ENCODE measurements at regions not wholly inside any gene's neighbourhood (a gene's known extent, or its start where the extent isn't known, plus 50 kb on each side); places are given as distances from the start of the nearest gene placed in this dataset.
"Not testable (repeated sequence)": the region's sequence is repeated elsewhere in the genome, so short reads cannot be mapped to it uniquely, and the experiment has no call there.

DNA sequence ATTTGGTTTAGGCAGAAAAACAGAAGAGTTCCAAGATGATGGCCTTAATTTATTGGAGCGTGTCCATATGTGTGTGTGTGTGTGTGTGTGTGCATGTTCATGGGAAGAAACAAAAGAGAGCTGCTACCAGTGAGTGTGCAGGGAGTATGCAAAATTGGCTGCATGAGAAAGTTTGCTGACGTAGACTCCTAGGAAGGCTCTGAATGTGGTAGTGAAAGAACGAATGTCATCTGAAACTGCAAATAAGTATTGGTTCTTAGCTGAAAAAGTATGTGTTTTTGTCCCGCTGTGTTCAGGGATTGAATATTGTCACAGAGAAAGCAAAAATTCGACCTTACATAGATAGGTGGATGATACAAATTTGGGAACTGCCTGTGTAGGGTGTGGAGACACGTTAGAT lies 542.6 kb upstream of the COX7C start:
- DNase-seq: no peak

DNA sequence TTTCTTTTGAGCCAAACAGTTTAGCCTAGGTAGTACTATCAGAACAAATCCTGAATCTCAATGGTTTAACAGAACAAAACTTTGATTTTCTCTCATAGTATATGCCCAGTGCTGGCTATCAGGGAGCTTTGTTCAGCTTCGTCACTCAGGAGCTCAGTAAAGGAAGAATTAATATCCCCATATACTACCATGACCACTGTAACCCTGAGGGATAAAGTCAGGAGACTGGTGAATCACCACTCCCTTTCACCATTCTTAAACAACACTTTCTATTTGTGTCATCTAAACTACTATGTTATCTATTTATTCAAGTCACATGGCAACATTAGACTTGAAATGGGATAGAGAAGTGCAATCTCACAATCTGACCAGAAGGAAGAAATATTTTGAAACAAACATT lies 522.6 kb upstream of the COX7C start:
- DNase-seq: no peak

DNA sequence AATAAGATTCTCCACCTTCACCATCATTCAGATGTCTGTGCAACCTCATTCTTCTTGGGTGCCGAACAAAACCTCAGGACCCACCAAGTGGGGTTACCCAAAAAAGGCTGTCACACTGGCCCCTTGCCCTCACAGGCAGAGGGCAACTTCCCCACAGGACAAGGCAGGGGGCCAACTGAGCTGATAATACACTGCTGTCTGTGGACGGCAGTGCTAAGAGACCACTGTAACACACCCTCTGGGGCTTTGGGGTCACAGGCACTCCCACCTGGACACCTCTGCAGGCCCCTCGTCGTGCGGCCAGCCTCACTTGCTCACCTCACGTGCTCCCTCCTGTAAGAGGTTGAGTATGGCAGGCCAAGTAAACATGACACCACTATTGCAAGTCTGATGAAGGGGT lies 515.8 kb upstream of the COX7C start:
- no peak for DNase-seq

DNA sequence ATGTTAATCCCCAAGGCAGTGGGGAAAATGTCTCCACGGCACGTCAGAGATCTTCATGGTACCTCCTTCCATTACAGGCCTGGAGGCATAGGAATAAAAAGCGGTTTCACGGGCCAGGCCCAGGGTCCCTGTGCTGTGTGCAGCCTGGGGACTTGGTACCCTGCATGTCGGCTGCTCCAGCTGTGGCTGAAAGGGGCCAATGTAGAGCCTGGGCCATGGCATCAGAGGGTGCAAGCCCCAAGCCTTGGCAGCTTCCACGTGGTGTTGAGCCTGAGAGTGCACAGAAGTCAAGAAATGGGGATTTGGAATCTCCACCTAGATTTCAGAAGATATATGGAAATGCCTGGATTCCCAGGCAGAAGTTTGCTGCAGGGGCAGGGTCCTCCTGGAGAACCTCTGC lies 508.9 kb upstream of the COX7C start:
- no peak for DNase-seq

DNA sequence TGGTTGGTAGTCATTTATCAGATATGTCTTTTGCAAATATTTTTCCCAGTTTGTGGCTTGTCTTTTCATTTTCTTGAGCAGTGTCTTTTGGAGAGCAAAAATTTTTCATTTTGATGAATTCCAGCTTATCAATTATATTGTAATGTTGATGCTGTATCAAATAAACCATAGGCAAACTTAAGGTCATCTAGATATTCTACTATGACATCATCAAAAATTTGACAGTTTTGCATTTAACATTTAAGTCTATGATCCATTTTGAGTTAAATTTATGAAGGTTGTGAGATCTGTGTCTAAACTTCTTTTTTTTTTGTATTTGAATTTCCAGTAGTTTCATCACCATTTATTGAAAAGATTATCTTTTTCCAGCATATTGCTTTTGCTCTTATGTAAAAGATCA lies 505.5 kb upstream of the COX7C start:
- DNase-seq: no peak

DNA sequence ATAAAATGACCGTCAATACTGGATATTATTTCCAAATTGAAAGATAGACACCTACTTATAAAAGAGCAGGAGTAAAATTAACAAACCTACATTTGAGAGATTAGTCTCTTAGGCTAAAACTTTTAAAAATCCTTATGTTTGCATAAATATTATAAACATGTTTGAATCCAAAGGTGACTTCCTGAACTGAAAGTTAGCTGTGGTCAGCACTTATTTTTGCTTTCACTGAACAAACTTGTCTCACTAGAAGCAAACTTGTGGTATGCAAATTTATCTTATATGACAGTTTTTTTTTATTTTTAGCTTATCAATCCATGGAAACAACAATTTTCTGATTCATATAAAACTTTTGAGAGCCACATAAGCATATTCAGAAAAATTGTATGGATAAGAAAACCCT lies 502.6 kb upstream of the COX7C start:
- DNase-seq: no peak

DNA sequence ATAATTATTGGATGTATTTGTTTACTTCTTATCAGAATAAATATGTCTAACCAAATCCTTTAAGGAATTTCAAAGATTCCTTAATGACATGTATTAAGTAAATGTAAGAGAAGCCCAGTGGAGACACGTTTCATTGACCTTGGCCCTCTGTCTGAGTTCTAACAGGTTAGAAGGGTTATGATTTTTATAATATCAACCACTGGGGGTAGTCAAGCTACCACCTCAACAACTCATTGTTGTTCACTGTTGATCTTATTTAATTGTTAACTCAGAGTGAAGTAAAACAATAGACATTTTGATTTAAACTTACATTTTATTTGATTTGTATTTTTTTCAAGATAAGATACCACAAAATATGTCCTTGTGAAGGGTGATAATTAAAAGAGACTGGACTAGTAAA lies 499.2 kb upstream of the COX7C start:
- no peak for DNase-seq

DNA sequence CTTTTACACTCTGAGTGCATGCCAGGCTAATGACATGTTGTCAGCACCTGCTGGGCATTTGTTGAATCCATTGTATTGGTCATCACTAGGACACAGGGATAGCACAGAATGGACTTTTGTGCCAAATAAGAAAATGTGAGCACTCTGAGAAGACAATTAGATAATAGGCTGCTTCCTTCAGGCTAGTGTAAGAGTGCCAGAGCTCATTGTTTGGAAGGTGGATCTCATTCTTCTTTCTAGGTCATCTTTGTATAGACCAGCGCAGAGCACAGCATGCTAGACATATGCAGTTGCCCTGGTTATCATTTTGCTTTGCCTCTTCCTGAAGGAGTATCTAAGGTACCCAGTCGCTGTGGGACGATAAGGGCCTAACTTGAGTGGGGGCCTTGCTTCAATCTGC lies 493.4 kb upstream of the COX7C start:
- no peak for DNase-seq

DNA sequence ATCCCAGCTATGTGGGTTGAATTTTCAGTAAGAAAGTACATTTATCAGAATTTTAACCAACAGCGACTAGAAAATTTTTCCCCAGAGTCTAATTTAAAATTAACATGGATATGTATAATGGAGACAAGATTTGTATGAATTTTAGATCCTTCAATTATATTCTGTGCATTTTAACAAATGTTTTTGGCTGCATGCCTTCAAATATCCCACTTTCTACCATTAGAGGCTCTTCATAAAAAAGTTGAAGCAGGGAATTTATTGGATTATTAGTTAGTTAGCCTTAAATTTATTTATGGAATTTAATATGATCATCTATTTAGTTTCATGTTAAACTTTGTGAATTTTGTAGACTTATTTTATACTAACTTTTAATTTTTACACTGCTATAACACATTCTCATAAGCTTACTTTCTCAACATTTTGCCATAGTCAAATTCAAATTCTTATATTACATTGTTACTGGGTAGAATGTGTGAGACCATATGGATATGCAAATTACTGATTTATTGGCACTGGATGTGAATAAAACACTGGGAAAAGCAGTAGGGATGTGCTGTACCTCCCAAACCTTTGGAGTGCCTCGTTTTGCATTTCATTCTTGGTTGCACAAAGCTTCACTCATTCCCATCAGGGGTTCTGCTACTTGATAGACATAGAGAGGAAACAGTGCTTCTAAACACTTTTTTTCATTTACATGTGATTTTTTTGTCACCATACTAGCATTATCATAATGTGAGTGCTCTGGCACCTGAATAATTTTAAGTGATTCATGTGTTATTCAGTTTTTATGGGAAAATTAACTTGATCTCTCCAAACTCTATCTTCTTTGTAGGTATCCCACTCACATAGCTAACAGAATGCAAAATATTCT lies 491.8 kb upstream of the COX7C start:
- no peak for DNase-seq

DNA sequence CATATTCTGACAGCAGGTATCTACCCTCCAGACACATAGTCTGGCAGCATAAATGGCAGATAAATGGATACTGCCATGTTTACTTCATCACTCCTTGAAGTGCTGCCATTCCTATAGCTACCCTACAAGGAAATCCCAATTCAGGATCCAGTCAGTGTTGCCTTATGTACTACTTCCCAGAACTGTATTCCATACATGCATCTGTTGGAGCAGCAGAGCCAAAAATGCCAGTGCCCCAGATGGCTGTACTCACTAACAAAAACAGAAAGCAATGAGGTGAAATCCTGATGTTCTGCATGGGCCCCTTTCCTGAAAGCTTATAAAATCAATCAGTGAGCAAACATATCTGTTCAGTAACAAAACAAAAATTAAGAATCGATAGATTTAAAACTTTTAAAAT lies 490.0 kb upstream of the COX7C start:
- no peak for DNase-seq

DNA sequence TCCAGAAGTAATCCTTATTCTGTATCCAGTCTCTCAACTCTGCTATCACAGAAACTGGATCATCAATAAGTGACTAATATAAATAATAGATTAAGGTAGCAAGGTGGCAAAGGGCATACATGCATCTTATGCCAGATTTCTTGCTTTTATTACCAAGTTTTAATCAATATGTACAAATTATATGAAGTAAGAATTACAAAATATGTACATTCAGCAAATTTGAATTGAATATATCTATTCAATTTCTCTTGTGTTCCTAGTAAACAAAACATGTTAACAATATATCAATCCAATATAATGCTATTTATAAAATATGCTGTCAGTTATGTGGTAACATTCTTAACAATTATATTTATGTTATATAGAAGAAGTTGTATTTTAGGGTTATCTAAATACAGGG lies 488.7 kb upstream of the COX7C start:
- DNase-seq: no peak

DNA sequence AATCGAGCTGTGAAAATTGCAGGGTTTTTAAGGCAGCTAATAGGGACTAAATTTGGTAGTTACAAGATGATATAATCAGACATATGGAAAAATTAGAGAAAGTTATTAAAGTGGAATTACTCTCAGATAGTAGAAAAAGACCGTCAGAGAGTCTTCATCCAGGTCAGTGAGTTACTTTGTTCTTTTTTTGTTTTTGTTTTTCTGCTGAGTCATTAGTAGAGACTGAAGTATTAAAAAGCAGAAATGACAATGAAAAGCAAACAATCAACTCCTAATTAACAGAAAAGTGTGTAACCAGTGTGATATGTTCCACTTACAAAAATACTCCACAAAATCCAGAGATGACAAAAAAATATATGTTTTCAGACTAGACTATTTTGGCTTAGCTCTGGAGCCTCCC lies 480.4 kb upstream of the COX7C start:
- no peak for DNase-seq

DNA sequence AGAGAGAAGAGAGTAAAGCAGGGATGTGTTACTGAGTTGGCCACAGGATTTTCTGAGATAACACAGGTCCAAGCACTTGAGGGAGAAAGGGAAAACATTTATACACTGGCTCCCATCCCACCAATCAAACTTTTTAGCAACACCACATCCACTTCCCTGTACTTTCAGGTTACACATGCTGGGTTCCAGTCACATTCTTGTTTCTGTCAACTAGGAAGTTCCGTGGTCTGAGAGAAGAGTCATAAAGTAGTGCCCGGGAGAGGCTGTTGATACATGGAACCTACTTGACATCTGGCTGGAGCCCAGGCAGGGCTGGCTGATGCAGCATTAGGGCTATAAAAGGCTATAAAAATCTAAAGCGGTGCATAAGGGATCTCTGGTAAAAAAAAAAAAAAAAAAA lies 473.9 kb upstream of the COX7C start:
- no peak for DNase-seq

DNA sequence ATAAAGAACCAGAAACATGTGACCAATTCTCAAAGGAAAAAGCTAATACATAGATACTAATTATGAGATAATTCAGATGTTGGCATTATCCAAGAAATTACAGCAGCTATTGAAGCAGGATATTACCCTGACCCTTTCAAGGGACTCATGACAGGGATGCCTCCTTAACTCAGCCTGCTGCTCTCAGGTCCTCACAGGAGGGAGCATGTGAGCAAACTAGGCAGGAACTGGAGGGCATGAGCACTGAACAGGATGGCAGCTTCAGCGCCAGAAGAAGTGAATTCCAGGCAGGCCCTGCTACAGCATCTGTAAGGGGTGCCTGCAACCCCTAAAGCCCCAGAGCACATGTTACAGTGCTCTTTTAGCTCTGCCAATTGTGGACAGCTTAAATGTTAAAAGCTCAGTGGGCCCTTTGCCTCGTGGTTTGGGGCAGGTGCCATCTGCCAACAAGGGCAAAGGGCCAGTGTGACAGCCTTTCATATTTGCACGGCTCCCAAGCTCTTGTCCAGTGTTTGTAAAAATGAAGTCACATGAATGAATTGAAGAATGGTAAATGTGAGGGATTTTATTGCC lies 464.7 kb upstream of the COX7C start:
- DNase-seq: no peak

DNA sequence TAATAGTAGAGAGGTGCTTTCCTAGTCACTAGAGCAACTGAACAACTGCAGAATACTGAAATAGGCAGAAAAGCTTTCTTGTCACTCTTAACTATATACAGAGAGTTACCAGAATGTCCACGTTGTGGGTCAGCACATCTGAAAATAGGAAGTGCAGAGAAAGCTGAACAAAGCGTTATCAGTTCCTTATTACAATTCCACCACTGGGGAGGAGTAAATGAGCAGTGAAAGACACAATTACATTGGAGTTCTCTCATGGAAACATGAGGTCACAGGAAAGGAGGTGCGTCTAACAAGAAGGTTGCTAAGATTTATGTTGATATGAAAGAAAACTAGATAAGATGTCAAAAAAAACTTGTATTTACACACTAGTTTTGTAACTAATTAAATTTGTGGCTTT lies 461.9 kb upstream of the COX7C start:
- no peak for DNase-seq

DNA sequence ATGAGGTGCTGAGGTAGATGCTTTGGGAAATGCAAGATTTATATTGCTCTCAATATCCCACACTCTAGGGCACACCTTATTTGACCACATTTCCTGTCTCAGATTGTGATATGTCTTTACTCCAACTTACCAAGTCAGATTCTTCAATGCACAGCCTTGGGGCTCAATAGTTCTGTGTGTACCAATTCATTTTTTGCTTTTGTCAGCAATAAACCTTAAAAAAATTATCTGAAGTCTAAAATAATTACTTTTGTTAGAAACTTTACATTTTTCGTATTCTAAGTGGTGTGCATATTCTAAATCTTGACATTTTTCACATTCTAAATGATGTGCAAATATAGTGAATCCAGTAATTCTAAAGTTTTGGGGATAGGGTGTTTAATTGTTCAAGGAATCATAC lies 447.5 kb upstream of the COX7C start:
- DNase-seq: no peak

DNA sequence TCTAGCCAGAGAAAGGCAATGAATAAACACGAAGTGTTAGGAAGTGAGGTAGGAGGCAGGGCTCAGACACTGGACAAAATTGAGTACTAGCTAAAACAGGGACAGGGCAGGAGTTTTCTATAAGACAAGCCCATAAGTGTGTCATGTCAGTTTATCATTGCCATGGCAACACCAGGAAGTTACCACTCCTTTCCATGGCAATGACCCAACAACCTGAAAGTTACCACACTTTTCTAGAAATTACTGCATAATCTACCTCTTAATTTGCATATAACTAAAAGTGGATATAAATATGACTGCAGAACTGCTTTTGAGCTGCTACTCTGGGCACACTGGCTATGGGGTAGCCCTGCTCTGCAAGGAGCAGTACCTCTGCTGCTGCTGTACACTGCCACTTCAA lies 442.5 kb upstream of the COX7C start:
- DNase-seq: no peak

DNA sequence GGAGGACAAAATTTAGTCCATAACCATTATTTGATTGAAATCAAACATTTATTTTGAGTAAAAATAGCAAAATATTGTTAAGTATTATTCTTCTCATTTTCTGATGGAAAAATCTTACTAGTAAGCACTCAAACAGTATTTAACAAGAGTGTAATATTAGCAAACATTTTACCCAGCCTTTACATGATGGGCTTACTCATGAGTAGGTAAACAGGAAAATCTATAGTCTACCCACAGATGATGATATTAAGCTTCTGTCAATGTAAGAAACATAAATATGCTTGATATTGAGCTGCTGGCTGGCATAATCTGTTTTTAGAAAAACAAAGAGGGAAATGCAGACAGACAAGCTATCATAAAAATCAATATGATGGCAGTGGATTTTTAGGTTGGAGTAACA lies 418.5 kb upstream of the COX7C start:
- DNase-seq: no peak

DNA sequence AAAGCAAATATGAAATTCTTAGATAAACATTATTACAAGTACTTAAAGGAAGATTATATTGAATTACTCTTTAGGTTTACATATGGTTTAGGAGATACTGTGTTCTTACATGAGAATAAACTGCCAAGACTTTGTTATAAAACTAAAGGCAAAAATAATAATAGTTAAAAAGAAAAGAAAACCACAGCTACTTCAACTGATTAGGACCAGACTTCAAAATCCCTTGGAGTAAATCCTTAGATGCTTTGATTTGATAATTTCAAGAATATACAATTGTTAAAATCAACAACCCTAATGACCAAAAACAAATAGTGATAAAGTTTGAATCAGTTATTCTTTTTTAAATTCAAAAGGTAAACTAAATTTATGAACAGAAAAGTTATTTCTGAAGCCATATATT lies 389.6 kb upstream of the COX7C start:
- DNase-seq: no peak

DNA sequence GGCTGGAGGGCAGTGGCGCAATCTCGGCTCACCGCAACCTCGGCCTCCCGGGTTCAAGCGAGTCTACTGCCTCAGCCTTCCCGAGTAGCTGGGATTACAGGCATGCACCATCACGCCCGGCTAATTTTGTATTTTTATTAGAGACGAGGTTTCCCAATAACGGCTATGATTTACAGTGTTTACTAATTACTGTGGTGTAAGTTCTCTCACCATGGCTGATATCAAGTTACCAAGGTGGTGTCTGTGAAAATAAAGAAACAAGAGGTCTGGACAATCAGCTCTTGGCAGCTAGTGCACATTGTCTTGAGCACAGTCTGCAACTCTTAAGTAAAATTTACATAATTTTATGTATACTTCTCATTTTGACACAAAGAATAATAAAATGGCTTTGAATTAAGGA lies 385.5 kb upstream of the COX7C start:
- no peak for DNase-seq

DNA sequence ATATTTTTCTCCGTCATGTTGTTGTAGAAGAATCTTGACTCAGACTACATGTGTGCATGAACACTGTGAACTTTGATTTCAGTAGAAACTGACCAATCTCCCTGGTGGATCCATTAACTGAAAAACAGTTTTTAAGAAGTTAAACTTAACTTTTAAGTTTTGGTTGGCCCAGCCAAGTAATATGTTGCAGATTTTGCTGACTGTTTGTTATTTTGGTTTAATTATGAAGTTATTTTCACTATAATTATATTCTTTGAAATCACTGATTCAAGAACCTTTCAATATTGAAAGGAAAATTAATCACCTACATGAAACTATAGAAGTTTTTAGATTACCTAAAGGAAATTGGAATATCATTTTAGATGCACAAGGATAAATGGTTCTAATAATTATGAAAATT lies 373.6 kb upstream of the COX7C start:
- DNase-seq: no peak

DNA sequence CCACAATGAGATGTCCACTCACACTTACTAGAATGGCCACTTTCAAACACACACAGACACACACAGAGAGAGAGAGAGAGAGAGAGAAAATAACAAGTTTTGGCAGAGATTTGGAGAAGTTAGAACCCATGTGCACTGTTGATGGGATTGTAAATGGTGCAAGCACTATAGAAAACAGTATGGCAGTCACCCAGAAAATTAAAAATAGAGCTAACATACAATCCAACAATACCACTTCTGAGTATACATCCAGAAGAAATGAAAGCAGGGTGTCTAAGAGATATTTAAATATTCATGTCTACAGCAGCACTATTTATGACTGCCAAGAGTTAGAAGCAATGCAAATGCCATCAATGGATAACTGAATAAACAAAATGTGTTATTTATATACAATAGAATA lies 359.9 kb upstream of the COX7C start:
- no peak for DNase-seq

DNA sequence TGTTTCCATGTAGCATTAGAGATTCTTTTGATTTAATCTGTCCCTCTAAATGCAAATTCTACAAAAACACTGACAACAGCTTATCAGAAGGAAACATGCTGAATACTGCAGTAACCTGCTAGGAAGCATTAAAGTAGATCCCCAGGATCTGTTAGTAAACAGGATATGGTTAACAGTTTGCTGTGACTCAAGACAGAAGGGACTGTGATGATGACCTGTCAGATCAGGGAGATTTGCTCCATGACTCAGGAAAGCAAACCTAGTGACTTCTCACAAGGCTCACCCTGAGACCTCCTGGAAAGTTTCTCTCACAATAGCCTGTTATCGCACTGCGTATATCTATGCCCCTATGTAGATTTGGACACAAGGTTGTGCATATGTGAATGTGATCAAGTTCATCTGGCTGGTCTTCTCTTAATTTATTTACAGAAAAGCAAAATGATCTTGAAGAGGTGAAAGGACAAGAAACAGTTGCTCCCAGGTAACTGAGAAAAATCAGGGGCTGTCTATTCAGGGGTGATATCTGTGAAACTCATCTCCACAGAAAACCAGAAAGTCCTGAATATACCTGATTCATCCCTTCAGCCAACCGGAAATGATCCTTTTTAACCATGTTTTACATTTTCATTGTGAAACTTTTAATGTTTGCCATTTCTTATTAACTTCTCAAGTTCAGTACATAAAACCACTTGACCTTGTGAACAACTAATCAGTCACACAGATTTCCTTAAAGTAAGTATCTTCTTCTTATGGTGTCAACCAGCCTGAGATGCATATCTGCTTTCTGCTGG lies 333.1 kb upstream of the COX7C start:
- not testable (repeated sequence) for DNase-seq

DNA sequence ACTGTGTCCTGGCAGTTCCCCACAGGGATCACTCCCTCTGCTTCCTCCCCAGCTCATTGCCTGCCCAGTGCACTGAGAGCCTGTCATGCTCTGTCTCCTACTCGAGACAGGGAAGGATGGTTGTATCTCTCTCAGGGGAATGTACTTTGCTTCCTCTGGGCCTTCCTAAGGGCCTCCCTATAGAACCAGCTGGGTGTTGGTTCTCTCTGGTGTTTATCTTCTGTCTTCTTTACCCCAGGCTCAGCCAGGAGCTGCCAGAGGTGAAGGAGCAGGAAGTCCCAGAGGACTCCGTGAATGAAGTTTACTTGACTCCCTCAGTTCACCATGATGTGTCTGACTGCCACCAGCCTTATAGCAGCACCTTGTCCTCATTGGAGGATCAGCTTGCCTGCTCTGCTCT lies 330.3 kb upstream of the COX7C start:
- DNase-seq: not testable (repeated sequence)
